ENCODE measurements at regions not wholly inside any gene's neighbourhood (a gene's known extent, or its start where the extent isn't known, plus 50 kb on each side); places are given as distances from the start of the nearest gene placed in this dataset.

- no peak overlapping the region for H3K4me2 ChIP-seq (ENCODE audit: low read length)
- peaks cover 95% of the 10 kb centered on the region for H3K79me2 ChIP-seq (ENCODE audit: insufficient read depth, low read length)
- no peak overlapping the region for H3K4me3 ChIP-seq (ENCODE audit: insufficient read depth, low read depth, low read length)
- DNase-seq (ENCODE audit: low read depth): no peak
- H3K36me3 ChIP-seq (ENCODE audit: insufficient read depth, low read length): no peaks in the 10 kb centered on the region
- Mint-ChIP-seq H3K36me3 (ENCODE audit: low read depth, unreplicated experiment) (no peaks in the 10 kb centered on the region), H3K9me3 (ENCODE audit: unreplicated experiment) (no peaks in the 10 kb centered on the region), H3K4me1 (ENCODE audit: low read depth, unreplicated experiment) (no peaks in the 10 kb centered on the region), H3K27ac (ENCODE audit: unreplicated experiment) (no peak overlapping the region), H3K27me3 (ENCODE audit: low read depth, unreplicated experiment) (no peaks in the 10 kb centered on the region), H3K4me3 (ENCODE audit: unreplicated experiment) (no peak overlapping the region)
- TF ChIP-seq, protein P1, sequence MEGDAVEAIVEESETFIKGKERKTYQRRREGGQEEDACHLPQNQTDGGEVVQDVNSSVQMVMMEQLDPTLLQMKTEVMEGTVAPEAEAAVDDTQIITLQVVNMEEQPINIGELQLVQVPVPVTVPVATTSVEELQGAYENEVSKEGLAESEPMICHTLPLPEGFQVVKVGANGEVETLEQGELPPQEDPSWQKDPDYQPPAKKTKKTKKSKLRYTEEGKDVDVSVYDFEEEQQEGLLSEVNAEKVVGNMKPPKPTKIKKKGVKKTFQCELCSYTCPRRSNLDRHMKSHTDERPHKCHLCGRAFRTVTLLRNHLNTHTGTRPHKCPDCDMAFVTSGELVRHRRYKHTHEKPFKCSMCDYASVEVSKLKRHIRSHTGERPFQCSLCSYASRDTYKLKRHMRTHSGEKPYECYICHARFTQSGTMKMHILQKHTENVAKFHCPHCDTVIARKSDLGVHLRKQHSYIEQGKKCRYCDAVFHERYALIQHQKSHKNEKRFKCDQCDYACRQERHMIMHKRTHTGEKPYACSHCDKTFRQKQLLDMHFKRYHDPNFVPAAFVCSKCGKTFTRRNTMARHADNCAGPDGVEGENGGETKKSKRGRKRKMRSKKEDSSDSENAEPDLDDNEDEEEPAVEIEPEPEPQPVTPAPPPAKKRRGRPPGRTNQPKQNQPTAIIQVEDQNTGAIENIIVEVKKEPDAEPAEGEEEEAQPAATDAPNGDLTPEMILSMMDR (IDR thresholded peaks at IDR 0.05; ENCODE audit: insufficient read depth, low read depth, low read length): no peak
- TF ChIP-seq EZH2 (IDR thresholded peaks at IDR 0.05; ENCODE audit: insufficient read depth, low read length): no peak
- H3K27me3 ChIP-seq (ENCODE audit: insufficient read depth, low read length): no peaks in the 10 kb centered on the region
- peaks cover 74% of the 10 kb centered on the region for H4K20me1 ChIP-seq (ENCODE audit: insufficient read depth, low read length)
- FAIRE-seq: no peak
- no peaks in the 10 kb centered on the region for H3K9me3 ChIP-seq (ENCODE audit: insufficient read depth, low read depth, low read length)
- no peak overlapping the region for H3K27ac ChIP-seq (ENCODE audit: low read depth, low read length)
- H3K9ac ChIP-seq (ENCODE audit: low read length): no peak overlapping the region
- no peaks in the 10 kb centered on the region for H3K4me1 ChIP-seq (ENCODE audit: insufficient read depth, low read length)
- no peak overlapping the region for H2AFZ ChIP-seq (ENCODE audit: low read depth, low read length)
Observed at GRCh38 chr14:71343724-71344123, 436.5 kb downstream of the PCNX1 start.

DNA sequence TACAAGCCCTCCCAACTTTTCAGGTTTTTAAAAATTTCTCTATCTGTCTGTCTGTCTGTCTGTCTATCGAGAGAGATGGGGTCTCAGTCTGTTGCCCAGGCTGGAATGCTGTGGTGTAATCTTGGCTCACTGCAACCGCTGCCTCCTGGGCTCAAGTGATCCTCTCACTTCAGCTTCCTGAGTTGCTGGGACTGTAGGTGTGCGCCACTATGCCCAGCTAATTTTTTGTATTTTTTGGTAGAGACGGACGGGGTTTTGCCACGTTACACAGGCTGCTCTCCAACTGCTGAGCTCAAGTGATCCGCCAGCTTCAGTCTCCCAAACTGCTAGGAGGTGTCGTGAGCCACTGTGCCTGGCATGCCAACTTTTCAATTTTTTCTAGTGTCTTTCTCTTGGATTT, 437.2 kb downstream of the PCNX1 start:
- peaks cover 2% of the 10 kb centered on the region for H3K4me1 Mint-ChIP-seq (ENCODE audit: low read depth, unreplicated experiment)
- Histone ChIP-seq H3K27me3 (ENCODE audit: insufficient read depth, low read length) (no peaks in the 10 kb centered on the region), H3K36me3 (ENCODE audit: insufficient read depth, low read length) (no peaks in the 10 kb centered on the region), H3K9ac (ENCODE audit: low read length) (no peak overlapping the region), H3K79me2 (ENCODE audit: insufficient read depth, low read length) (peaks cover 96% of the 10 kb centered on the region), H3K27ac (ENCODE audit: low read depth, low read length) (no peak overlapping the region), H3K4me2 (ENCODE audit: low read length) (no peak overlapping the region), H2AFZ (ENCODE audit: low read depth, low read length) (no peak overlapping the region), H3K4me1 (ENCODE audit: insufficient read depth, low read length) (no peaks in the 10 kb centered on the region), H3K4me3 (ENCODE audit: insufficient read depth, low read depth, low read length) (no peak overlapping the region), H3K9me3 (ENCODE audit: insufficient read depth, low read depth, low read length) (no peaks in the 10 kb centered on the region), H4K20me1 (ENCODE audit: insufficient read depth, low read length) (peaks cover 74% of the 10 kb centered on the region)
- H3K4me3 Mint-ChIP-seq (ENCODE audit: unreplicated experiment): no peak overlapping the region
- DNase-seq (ENCODE audit: low read depth): no peak
- FAIRE-seq: no peak
- H3K9me3 Mint-ChIP-seq (ENCODE audit: unreplicated experiment): no peaks in the 10 kb centered on the region
- H3K27ac Mint-ChIP-seq (ENCODE audit: unreplicated experiment): no peak overlapping the region
- no peaks in the 10 kb centered on the region for H3K27me3 Mint-ChIP-seq (ENCODE audit: low read depth, unreplicated experiment)
- no peaks in the 10 kb centered on the region for H3K36me3 Mint-ChIP-seq (ENCODE audit: low read depth, unreplicated experiment)
- no peak for TF ChIP-seq EZH2 (IDR thresholded peaks at IDR 0.05; ENCODE audit: insufficient read depth, low read length)
- TF ChIP-seq, protein P1 (IDR thresholded peaks at IDR 0.05; ENCODE audit: insufficient read depth, low read depth, low read length): no peak

DNA sequence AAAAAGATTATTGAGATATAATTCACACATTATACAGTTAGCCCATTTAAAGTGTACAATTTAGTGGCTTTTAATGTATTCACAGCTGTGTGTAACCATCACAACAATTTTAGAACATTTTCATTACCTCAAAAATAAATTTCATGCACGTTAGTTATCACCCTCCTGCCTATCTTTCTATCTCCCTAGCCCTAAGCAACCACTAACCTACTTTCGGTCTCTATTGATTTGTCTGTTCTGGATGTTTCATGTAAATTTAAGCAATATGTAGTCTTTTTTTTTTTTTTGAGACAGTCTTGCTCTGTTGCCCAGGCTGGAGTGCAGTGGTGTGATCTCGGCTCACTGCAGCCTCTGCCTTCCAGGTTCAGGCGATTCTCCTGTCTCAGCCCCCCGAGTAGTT, 439.4 kb downstream of the PCNX1 start:
- Histone ChIP-seq H3K9me3 (ENCODE audit: insufficient read depth, low read depth, low read length) (no peaks in the 10 kb centered on the region), H3K36me3 (ENCODE audit: insufficient read depth, low read length) (no peaks in the 10 kb centered on the region), H3K27me3 (ENCODE audit: insufficient read depth, low read length) (no peaks in the 10 kb centered on the region), H3K4me3 (ENCODE audit: insufficient read depth, low read depth, low read length) (no peak overlapping the region), H3K4me2 (ENCODE audit: low read length) (no peak overlapping the region), H3K79me2 (ENCODE audit: insufficient read depth, low read length) (peaks cover 96% of the 10 kb centered on the region), H3K9ac (ENCODE audit: low read length) (no peak overlapping the region), H3K4me1 (ENCODE audit: insufficient read depth, low read length) (no peaks in the 10 kb centered on the region), H2AFZ (ENCODE audit: low read depth, low read length) (no peak overlapping the region), H4K20me1 (ENCODE audit: insufficient read depth, low read length) (peaks cover 68% of the 10 kb centered on the region), H3K27ac (ENCODE audit: low read depth, low read length) (no peak overlapping the region)
- peaks cover 5% of the 10 kb centered on the region for H3K4me1 Mint-ChIP-seq (ENCODE audit: low read depth, unreplicated experiment)
- FAIRE-seq (no peak), DNase-seq (ENCODE audit: low read depth) (no peak)
- H3K36me3 Mint-ChIP-seq (ENCODE audit: low read depth, unreplicated experiment): peaks cover 2% of the 10 kb centered on the region
- no peaks in the 10 kb centered on the region for H3K27me3 Mint-ChIP-seq (ENCODE audit: low read depth, unreplicated experiment)
- H3K27ac Mint-ChIP-seq (ENCODE audit: unreplicated experiment): no peak overlapping the region
- H3K9me3 Mint-ChIP-seq (ENCODE audit: unreplicated experiment): no peaks in the 10 kb centered on the region
- TF ChIP-seq, protein P1 (IDR thresholded peaks at IDR 0.05; ENCODE audit: insufficient read depth, low read depth, low read length): no peak
- TF ChIP-seq EZH2 (IDR thresholded peaks at IDR 0.05; ENCODE audit: insufficient read depth, low read length): no peak
- no peak overlapping the region for H3K4me3 Mint-ChIP-seq (ENCODE audit: unreplicated experiment)
